Nephron (organoid): ENCODE measurements at regions not wholly inside any gene's neighbourhood (a gene's known extent, or its start where the extent isn't known, plus 50 kb on each side); places are given as distances from the start of the nearest gene placed in this dataset.

Experiments
- H3K27ac Mint-ChIP-seq, 3 experiments: 2 replicates each; pipeline ENCODE4 v1.8.0; 2020; ENCODE audit warnings: mixed read lengths in 3 of 3, mild to moderate bottlenecking in 2 of 3, moderate library complexity in 1 of 3
- H3K27me3 Mint-ChIP-seq: 2 replicates; pipeline ENCODE4 v1.8.0; 2021; ENCODE audit warnings: low read depth, mild to moderate bottlenecking, moderate library complexity, mixed read lengths
- H3K36me3 Mint-ChIP-seq: 2 replicates; pipeline ENCODE4 v1.8.0; 2020; ENCODE audit warnings: low read depth, mixed read lengths
- H3K4me1 Mint-ChIP-seq: 2 replicates; pipeline ENCODE4 v1.8.0; 2020; ENCODE audit warnings: mixed read lengths
- H3K4me3 Mint-ChIP-seq, 3 experiments: 2 replicates each; pipeline ENCODE4 v1.8.0; 2020; ENCODE audit warnings: mild to moderate bottlenecking in 3 of 3, mixed read lengths in 3 of 3, moderate library complexity in 2 of 3
- H3K9me3 Mint-ChIP-seq: 2 replicates; pipeline ENCODE4 v1.8.0; 2020; ENCODE audit warnings: mixed read lengths
- CTCF ChIP-seq, 3 experiments: fragments of 200-600 bp; sonication (generic); IDR thresholded peaks; one replicate each; pipeline ENCODE4 v1.5.0; 2021; ENCODE audit warnings: antibody characterized with exemption in 3 of 3; ENCODE audit not compliant: unreplicated experiment in 3 of 3

GRCh38 chr7:41466760-41467384, 236.0 kb downstream of the INHBA start:
- Mint-ChIP-seq H3K27ac (no peak overlapping the region), H3K4me3 (no peak overlapping the region), H3K27me3 (peaks cover 6% of the 10 kb centered on the region), H3K4me1 (no peaks in the 10 kb centered on the region), H3K9me3 (no peaks in the 10 kb centered on the region), H3K36me3 (no peaks in the 10 kb centered on the region)
- no peak for TF ChIP-seq CTCF (IDR thresholded peaks at IDR 0.05; ENCODE audit: unreplicated experiment in 3 of 3)

GRCh38 chr7:41465571-41465970, 237.3 kb downstream of the INHBA start:
- Mint-ChIP-seq H3K9me3 (no peaks in the 10 kb centered on the region), H3K36me3 (no peaks in the 10 kb centered on the region), H3K4me3 (no peak overlapping the region), H3K27me3 (no peaks in the 10 kb centered on the region), H3K27ac (no peak overlapping the region), H3K4me1 (no peaks in the 10 kb centered on the region)
- TF ChIP-seq CTCF (IDR thresholded peaks at IDR 0.05; ENCODE audit: unreplicated experiment in 3 of 3): no peak

- Mint-ChIP-seq H3K27me3 (no peaks in the 10 kb centered on the region), H3K36me3 (no peaks in the 10 kb centered on the region), H3K4me1 (no peaks in the 10 kb centered on the region), H3K27ac (no peak overlapping the region), H3K9me3 (no peaks in the 10 kb centered on the region), H3K4me3 (no peak overlapping the region)
- TF ChIP-seq CTCF (IDR thresholded peaks at IDR 0.05; ENCODE audit: unreplicated experiment in 3 of 3): no peak
Observed at GRCh38 chr7:41463770-41464470, 239.0 kb downstream of the INHBA start.

GRCh38 chr7:41459623-41460261, 243.1 kb downstream of the INHBA start:
- Mint-ChIP-seq H3K27ac (no peak overlapping the region), H3K9me3 (peaks cover 2% of the 10 kb centered on the region), H3K36me3 (no peaks in the 10 kb centered on the region), H3K27me3 (no peaks in the 10 kb centered on the region), H3K4me1 (no peaks in the 10 kb centered on the region), H3K4me3 (no peak overlapping the region)
- TF ChIP-seq CTCF (IDR thresholded peaks at IDR 0.05; ENCODE audit: unreplicated experiment in 3 of 3): no peak

GRCh38 chr7:41459183-41459582, 243.7 kb downstream of the INHBA start:
- no peak overlapping the region for H3K27ac Mint-ChIP-seq
- no peaks in the 10 kb centered on the region for H3K36me3 Mint-ChIP-seq
- no peaks in the 10 kb centered on the region for H3K27me3 Mint-ChIP-seq
- no peaks in the 10 kb centered on the region for H3K4me1 Mint-ChIP-seq
- peaks cover 2% of the 10 kb centered on the region for H3K9me3 Mint-ChIP-seq
- no peak for TF ChIP-seq CTCF (IDR thresholded peaks at IDR 0.05; ENCODE audit: unreplicated experiment in 3 of 3)
- H3K4me3 Mint-ChIP-seq: no peak overlapping the region
